PC-9 (cell line): ENCODE measurements at regions not wholly inside any gene's neighbourhood (a gene's known extent, or its start where the extent isn't known, plus 50 kb on each side); places are given as distances from the start of the nearest gene placed in this dataset.

Source experiments
- BruUV-seq: library from RNA; stranded (reverse); fragments of 400-500 nt; replicated peaks from 2 replicates; lab custom pipeline; 2021; lab: Mats Ljungman, UMichigan
- CTCF ChIA-PET: fragments of 300-600 bp; sonication (Branson Sonifier 250); formaldehyde crosslinking; loops from one replicate; lab custom pipeline; 2022; ENCODE audit warnings: antibody characterized with exemption; lab: Charles Lee
- POLR2A ChIA-PET: fragments of 300-600 bp; sonication (Branson Sonifier 250); formaldehyde crosslinking; loops from one replicate; lab custom pipeline; 2022; ENCODE audit warnings: antibody characterized with exemption; ENCODE audit not compliant: unreplicated experiment; lab: Charles Lee
- DNase-seq, 2 experiments: peaks; one replicate each; pipeline versions ENCODE4 v3.0.0 to v3.0.0-alpha.2; 2015 to 2022; ENCODE audit warnings: mixed read lengths in 1 of 2
- H2AFZ ChIP-seq: fragments of 200-600 bp; sonication (generic); 2 replicates; pipeline ENCODE4 v1.8.1; 2017; ENCODE audit warnings: antibody characterized with exemption
- H3F3A ChIP-seq: fragments of 200-600 bp; sonication (generic); 2 replicates; pipeline ENCODE4 v1.8.1; 2017; ENCODE audit warnings: antibody characterized with exemption, mild to moderate bottlenecking, low read depth; ENCODE audit not compliant: insufficient read depth
- H3K27ac ChIP-seq: fragments of 200-600 bp; sonication (generic); 2 replicates; pipeline ENCODE4 v1.6.1; 2016; ENCODE audit warnings: mixed run types
- H3K27me3 ChIP-seq: fragments of 200-600 bp; sonication (generic); 2 replicates; pipeline ENCODE4 v1.6.1; 2016; ENCODE audit warnings: low read depth, mixed run types; ENCODE audit not compliant: insufficient read depth
- H3K36me3 ChIP-seq: fragments of 200-600 bp; sonication (generic); 2 replicates; pipeline ENCODE4 v1.6.1; 2016; ENCODE audit warnings: low read depth, mixed run types
- H3K4me1 ChIP-seq: fragments of 200-600 bp; sonication (generic); replicated peaks from 2 replicates; pipeline ENCODE4 v1.6.1; 2016; ENCODE audit warnings: mixed run types; ENCODE audit not compliant: insufficient read depth
- H3K4me2 ChIP-seq: fragments of 200-600 bp; sonication (generic); 2 replicates; pipeline ENCODE4 v1.6.1; 2017; ENCODE audit warnings: mixed run types
- H3K4me3 ChIP-seq: fragments of 200-600 bp; sonication (generic); 2 replicates; pipeline ENCODE4 v1.6.1; 2016; ENCODE audit warnings: mixed run types
- H3K79me2 ChIP-seq: fragments of 200-600 bp; sonication (generic); 2 replicates; pipeline ENCODE4 v1.6.1; 2017; ENCODE audit warnings: low read depth, mixed run types
- H3K9me2 ChIP-seq: fragments of 200-600 bp; sonication (generic); 2 replicates; pipeline ENCODE4 v1.8.1; 2017; ENCODE audit warnings: mild to moderate bottlenecking; ENCODE audit not compliant: insufficient read depth
- H3K9me3 ChIP-seq: fragments of 200-600 bp; sonication (generic); 2 replicates; pipeline ENCODE4 v1.8.1; 2016; ENCODE audit warnings: low read depth; ENCODE audit not compliant: insufficient read depth
- H4K20me1 ChIP-seq: fragments of 200-600 bp; sonication (generic); 2 replicates; pipeline ENCODE4 v1.8.1; 2017; ENCODE audit not compliant: insufficient read depth
- EZH2 ChIP-seq: fragments of 200-600 bp; sonication (generic); IDR thresholded peaks from 2 replicates; pipeline ENCODE4 v1.8.0; 2017; ENCODE audit warnings: antibody characterized with exemption, low read depth
- intact Hi-C: fragments of 100-400 bp; cut with micrococcal nuclease; formaldehyde crosslinking; loops from one replicate; pipeline ENCODE4 v1.10.0; 2022; ENCODE audit not compliant: unreplicated experiment
- TF ChIP-seq, protein P1 (sequence below): fragments of 200-600 bp; sonication (generic); conservative IDR thresholded peaks from 2 replicates; pipeline ENCODE4 v1.6.1; 2017; ENCODE audit warnings: mixed run types, antibody characterized with exemption, mild to moderate bottlenecking, moderate library complexity

DNA sequence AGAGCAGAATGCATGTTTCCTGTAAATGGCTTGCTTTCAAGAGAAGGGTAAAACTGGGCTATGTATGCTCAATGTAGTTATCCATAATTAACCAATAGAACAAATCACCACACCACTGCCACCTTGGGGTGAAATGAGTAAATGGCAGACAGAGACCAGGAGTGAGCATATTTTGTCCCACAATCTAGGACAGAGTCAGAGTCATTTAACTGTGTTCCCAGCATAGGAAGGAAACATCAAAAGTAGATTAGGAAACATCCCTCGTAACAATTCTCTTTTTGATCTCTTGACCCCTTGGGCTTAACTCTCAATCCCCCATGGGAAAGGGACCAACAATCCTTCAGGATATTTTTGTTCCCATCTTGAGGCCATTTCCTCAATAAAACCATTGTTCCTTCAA, 224.8 kb downstream of the NHLRC3 start:
- no TSS peak for BruUV-seq
- Histone ChIP-seq H3K4me1 (no peaks in the 10 kb centered on the region), H3K27ac (no peak overlapping the region), H3K27me3 (no peaks in the 10 kb centered on the region), H3K4me2 (no peak overlapping the region), H3K79me2 (no peaks in the 10 kb centered on the region), H4K20me1 (no peaks in the 10 kb centered on the region), H3K36me3 (no peaks in the 10 kb centered on the region), H3K9me2 (no peaks in the 10 kb centered on the region; the same call in 1 of the 2 replicates), H2AFZ (no peak overlapping the region), H3K9me3 (no peaks in the 10 kb centered on the region), H3F3A (no peaks in the 10 kb centered on the region), H3K4me3 (no peak overlapping the region)
- DNase-seq, result peak in 1 of 2 experiments; percentile 2
- ChIA-PET POLR2A (no interaction called here), CTCF (no interaction called here)
- TF ChIP-seq, protein P1, sequence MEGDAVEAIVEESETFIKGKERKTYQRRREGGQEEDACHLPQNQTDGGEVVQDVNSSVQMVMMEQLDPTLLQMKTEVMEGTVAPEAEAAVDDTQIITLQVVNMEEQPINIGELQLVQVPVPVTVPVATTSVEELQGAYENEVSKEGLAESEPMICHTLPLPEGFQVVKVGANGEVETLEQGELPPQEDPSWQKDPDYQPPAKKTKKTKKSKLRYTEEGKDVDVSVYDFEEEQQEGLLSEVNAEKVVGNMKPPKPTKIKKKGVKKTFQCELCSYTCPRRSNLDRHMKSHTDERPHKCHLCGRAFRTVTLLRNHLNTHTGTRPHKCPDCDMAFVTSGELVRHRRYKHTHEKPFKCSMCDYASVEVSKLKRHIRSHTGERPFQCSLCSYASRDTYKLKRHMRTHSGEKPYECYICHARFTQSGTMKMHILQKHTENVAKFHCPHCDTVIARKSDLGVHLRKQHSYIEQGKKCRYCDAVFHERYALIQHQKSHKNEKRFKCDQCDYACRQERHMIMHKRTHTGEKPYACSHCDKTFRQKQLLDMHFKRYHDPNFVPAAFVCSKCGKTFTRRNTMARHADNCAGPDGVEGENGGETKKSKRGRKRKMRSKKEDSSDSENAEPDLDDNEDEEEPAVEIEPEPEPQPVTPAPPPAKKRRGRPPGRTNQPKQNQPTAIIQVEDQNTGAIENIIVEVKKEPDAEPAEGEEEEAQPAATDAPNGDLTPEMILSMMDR, result peak; percentile 70
- TF ChIP-seq EZH2, result no peak
- intact Hi-C loops, result loop anchor here (5.0 kb wide), 1 partner anchor 116 kb away; no protein-coding TSS in a partner anchor

DNA sequence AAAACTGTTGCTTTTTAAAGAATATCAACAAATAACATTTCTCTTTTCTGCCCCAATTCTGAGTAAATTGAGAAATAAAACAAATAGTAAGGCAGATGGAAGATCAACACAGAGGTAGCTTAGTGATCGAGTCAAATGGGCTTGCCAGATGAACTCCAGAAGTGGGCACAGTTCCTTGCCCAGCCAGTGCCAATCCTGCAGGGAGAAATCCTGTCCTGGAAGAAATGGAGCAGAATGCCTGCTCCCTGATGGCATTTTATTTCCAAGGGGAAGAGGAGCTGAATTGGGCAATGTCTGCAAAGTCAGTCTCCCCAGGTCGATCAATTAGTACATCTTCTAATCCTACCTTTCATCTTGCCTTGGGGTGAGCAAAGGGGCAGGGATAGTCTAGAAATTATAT, 225.3 kb downstream of the NHLRC3 start:
- no peak overlapping the region for H2AFZ ChIP-seq
- DNase-seq, result no peak
- H3K4me1 ChIP-seq, result no peaks in the 10 kb centered on the region
- no peaks in the 10 kb centered on the region for H3K36me3 ChIP-seq
- no peaks in the 10 kb centered on the region for H4K20me1 ChIP-seq
- ChIA-PET CTCF (no interaction called here), POLR2A (no interaction called here)
- no peaks in the 10 kb centered on the region for H3K27me3 ChIP-seq
- H3F3A ChIP-seq, result no peaks in the 10 kb centered on the region
- intact Hi-C loops, result loop anchor here (5.0 kb wide), 1 partner anchor 116 kb away; no protein-coding TSS in a partner anchor
- no peak overlapping the region for H3K4me3 ChIP-seq
- H3K79me2 ChIP-seq, result no peaks in the 10 kb centered on the region
- BruUV-seq, result no TSS peak
- no peak overlapping the region for H3K4me2 ChIP-seq
- H3K9me3 ChIP-seq, result no peaks in the 10 kb centered on the region
- TF ChIP-seq, protein P1, result no peak
- no peak for TF ChIP-seq EZH2
- no peak overlapping the region for H3K27ac ChIP-seq
- no peaks in the 10 kb centered on the region; the same call in 1 of the 2 replicates for H3K9me2 ChIP-seq

DNA sequence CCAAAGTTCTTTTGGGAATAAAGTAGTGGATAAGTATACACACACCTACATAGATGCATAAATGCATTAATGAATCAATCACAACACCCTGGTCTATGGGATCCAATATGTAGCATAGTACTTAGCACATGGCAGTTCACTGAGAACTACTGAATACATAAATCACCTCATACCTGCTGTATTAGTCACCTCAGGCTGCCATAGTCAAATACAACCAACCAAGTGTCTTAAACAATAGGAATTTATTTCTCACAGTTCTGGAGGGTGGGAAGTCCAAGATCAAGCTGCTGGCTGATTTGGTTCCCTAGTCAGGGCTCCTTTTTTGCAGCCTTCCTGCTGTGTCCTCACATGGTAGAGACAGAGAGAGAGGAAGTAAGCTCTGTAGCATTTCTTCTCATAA, 228.2 kb downstream of the NHLRC3 start:
- H3K27me3 ChIP-seq, result no peaks in the 10 kb centered on the region
- TF ChIP-seq, protein P1, result no peak
- no peak for TF ChIP-seq EZH2
- no peaks in the 10 kb centered on the region for H3F3A ChIP-seq
- intact Hi-C loops, result no loop called here
- peak in 1 of 2 experiments; percentile 35 for DNase-seq
- H3K79me2 ChIP-seq, result no peaks in the 10 kb centered on the region
- BruUV-seq, result no TSS peak
- no peaks in the 10 kb centered on the region for H3K9me3 ChIP-seq
- ChIA-PET POLR2A (no interaction called here), CTCF (no interaction called here)
- no peak overlapping the region for H3K4me2 ChIP-seq
- H3K9me2 ChIP-seq, result no peaks in the 10 kb centered on the region; the same call in 1 of the 2 replicates
- no peak overlapping the region for H3K4me3 ChIP-seq
- no peak overlapping the region for H2AFZ ChIP-seq
- no peaks in the 10 kb centered on the region for H4K20me1 ChIP-seq
- no peaks in the 10 kb centered on the region for H3K36me3 ChIP-seq
- no peaks in the 10 kb centered on the region for H3K4me1 ChIP-seq
- H3K27ac ChIP-seq, result no peak overlapping the region
